IPS DF 6.9 (cell line): ENCODE measurements at regions not wholly inside any gene's neighbourhood (a gene's known extent, or its start where the extent isn't known, plus 50 kb on each side); places are given as distances from the start of the nearest gene placed in this dataset.

Experiments used
- DNase-seq: peaks from one replicate; pipeline ENCODE4 v3.0.0-alpha.2; 2013; ENCODE audit warnings: low read depth, low spot score
- H3K27ac ChIP-seq: one replicate; pipeline ENCODE4 v1.5.1; 2013; ENCODE audit warnings: low read length, control low read depth
- H3K27me3 ChIP-seq: 2 replicates; pipeline ENCODE4 v1.6.1; 2013; ENCODE audit warnings: mild to moderate bottlenecking, low read length; ENCODE audit not compliant: control insufficient read depth, insufficient read depth
- H3K36me3 ChIP-seq: 2 replicates; pipeline ENCODE4 v1.6.1; 2013; ENCODE audit warnings: low read length; ENCODE audit not compliant: control insufficient read depth, insufficient read depth
- H3K4me1 ChIP-seq: 2 replicates; pipeline ENCODE4 v1.6.1; 2013; ENCODE audit warnings: low read length; ENCODE audit not compliant: control insufficient read depth, insufficient read depth
- H3K4me3 ChIP-seq: 2 replicates; pipeline ENCODE4 v1.5.1; 2013; ENCODE audit warnings: mild to moderate bottlenecking, low read length
- H3K9me3 ChIP-seq: 2 replicates; pipeline ENCODE4 v1.6.1; 2013; ENCODE audit warnings: low read length, inconsistent platforms; ENCODE audit not compliant: control insufficient read depth, insufficient read depth
- WGBS: extraction: QIAGEN DNeasy Blood & Tissue Kit; methylation state at CpG from one replicate; pipeline ENCODE4 v1.1.7; 2013; ENCODE audit warnings: mixed read lengths, missing lambda C conversion rate; ENCODE audit not compliant: insufficient read length, insufficient coverage; 5-methylcytosine and 5-hydroxymethylcytosine counted together

- no peak for DNase-seq
- Histone ChIP-seq H3K27ac (no peak overlapping the region), H3K36me3 (no peaks in the 10 kb centered on the region), H3K9me3 (no peaks in the 10 kb centered on the region), H3K4me1 (no peaks in the 10 kb centered on the region), H3K27me3 (no peaks in the 10 kb centered on the region), H3K4me3 (no peak overlapping the region)
- no CpG with 5 or more reads among the region's 2 CpGs for WGBS
Observed at GRCh38 chr5:21094619-21095018, 1106.6 kb upstream of the CDH18 start.

- Histone ChIP-seq H3K27me3 (no peaks in the 10 kb centered on the region), H3K4me1 (no peaks in the 10 kb centered on the region), H3K4me3 (no peak overlapping the region), H3K27ac (no peak overlapping the region), H3K9me3 (no peaks in the 10 kb centered on the region), H3K36me3 (no peaks in the 10 kb centered on the region)
- DNase-seq = no peak
- no CpG with 5 or more reads among the region's 1 CpG for WGBS
Observed at GRCh38 chr5:21087766-21088165, 1099.8 kb upstream of the CDH18 start.

GRCh38 chr5:21085791-21086190 is 1097.8 kb upstream of the CDH18 start:
- Histone ChIP-seq H3K4me3 (no peak overlapping the region), H3K9me3 (no peaks in the 10 kb centered on the region), H3K36me3 (no peaks in the 10 kb centered on the region), H3K27me3 (no peaks in the 10 kb centered on the region), H3K4me1 (no peaks in the 10 kb centered on the region), H3K27ac (no peak overlapping the region)
- DNase-seq = no peak
- no CpG with 5 or more reads among the region's 2 CpGs for WGBS

GRCh38 chr5:21071986-21072385 is 1084.0 kb upstream of the CDH18 start:
- Histone ChIP-seq H3K4me1 (no peaks in the 10 kb centered on the region), H3K27me3 (no peaks in the 10 kb centered on the region), H3K4me3 (no peak overlapping the region), H3K9me3 (no peaks in the 10 kb centered on the region), H3K27ac (no peak overlapping the region), H3K36me3 (no peaks in the 10 kb centered on the region)
- no CpG with 5 or more reads among the region's 5 CpGs for WGBS
- DNase-seq = no peak

GRCh38 chr5:21071421-21071820 is 1083.4 kb upstream of the CDH18 start:
- Histone ChIP-seq H3K27ac (no peak overlapping the region), H3K27me3 (no peaks in the 10 kb centered on the region), H3K9me3 (no peaks in the 10 kb centered on the region), H3K4me1 (no peaks in the 10 kb centered on the region), H3K36me3 (no peaks in the 10 kb centered on the region), H3K4me3 (no peak overlapping the region)
- no CpG with 5 or more reads among the region's 4 CpGs for WGBS
- DNase-seq = no peak

GRCh38 chr5:21070858-21071257 is 1082.9 kb upstream of the CDH18 start:
- Histone ChIP-seq H3K4me3 (no peak overlapping the region), H3K9me3 (no peaks in the 10 kb centered on the region), H3K27me3 (no peaks in the 10 kb centered on the region), H3K4me1 (no peaks in the 10 kb centered on the region), H3K36me3 (no peaks in the 10 kb centered on the region), H3K27ac (no peak overlapping the region)
- no peak for DNase-seq

GRCh38 chr5:21067724-21068123 is 1079.7 kb upstream of the CDH18 start:
- no peaks in the 10 kb centered on the region for H3K9me3 ChIP-seq
- WGBS = no CpG with 5 or more reads among the region's 1 CpG

GRCh38 chr5:21063146-21063545 is 1075.1 kb upstream of the CDH18 start:
- H3K27me3 ChIP-seq = no peaks in the 10 kb centered on the region
- DNase-seq = no peak
- no peaks in the 10 kb centered on the region for H3K9me3 ChIP-seq
- no peak overlapping the region for H3K4me3 ChIP-seq
- no peaks in the 10 kb centered on the region for H3K36me3 ChIP-seq
- WGBS = no CpG with 5 or more reads among the region's 3 CpGs
- H3K27ac ChIP-seq = no peak overlapping the region
- H3K4me1 ChIP-seq = no peaks in the 10 kb centered on the region

More at GRCh38 chr5:21067724-21068123, 1079.7 kb upstream of the CDH18 start:
- Histone ChIP-seq H3K27ac (no peak overlapping the region), H3K27me3 (no peaks in the 10 kb centered on the region), H3K4me1 (no peaks in the 10 kb centered on the region), H3K36me3 (no peaks in the 10 kb centered on the region), H3K4me3 (no peak overlapping the region)
- DNase-seq = no peak

GRCh38 chr5:21058289-21058688 is 1070.3 kb upstream of the CDH18 start:
- H3K4me3 ChIP-seq = no peak overlapping the region
- no peaks in the 10 kb centered on the region for H3K9me3 ChIP-seq
- no CpG with 5 or more reads among the region's 5 CpGs for WGBS

GRCh38 chr5:21051945-21052344 is 1063.9 kb upstream of the CDH18 start:
- Histone ChIP-seq H3K4me3 (no peak overlapping the region), H3K27me3 (no peaks in the 10 kb centered on the region), H3K4me1 (no peaks in the 10 kb centered on the region), H3K9me3 (no peaks in the 10 kb centered on the region), H3K27ac (no peak overlapping the region), H3K36me3 (no peaks in the 10 kb centered on the region)
- no CpG with 5 or more reads among the region's 1 CpG for WGBS
- DNase-seq = no peak

More at GRCh38 chr5:21058289-21058688, 1070.3 kb upstream of the CDH18 start:
- Histone ChIP-seq H3K36me3 (no peaks in the 10 kb centered on the region), H3K27me3 (no peaks in the 10 kb centered on the region), H3K27ac (no peak overlapping the region), H3K4me1 (no peaks in the 10 kb centered on the region)
- no peak for DNase-seq

- Histone ChIP-seq H3K4me1 (no peaks in the 10 kb centered on the region), H3K27ac (no peak overlapping the region), H3K36me3 (no peaks in the 10 kb centered on the region), H3K4me3 (no peak overlapping the region), H3K27me3 (no peaks in the 10 kb centered on the region), H3K9me3 (no peaks in the 10 kb centered on the region)
- DNase-seq = no peak
- WGBS = no CpG with 5 or more reads among the region's 2 CpGs
Observed at GRCh38 chr5:21049901-21050300, 1061.9 kb upstream of the CDH18 start.
